Panc1 (cell line): ENCODE measurements at regions not wholly inside any gene's neighbourhood (a gene's known extent, or its start where the extent isn't known, plus 50 kb on each side); places are given as distances from the start of the nearest gene placed in this dataset.

Experiments used
- CTCF ChIP-seq: fragments of 450-650 bp; IDR thresholded peaks from 2 replicates; pipeline ENCODE4 v1.5.1; 2017; ENCODE audit warnings: mild to moderate bottlenecking
- SIN3A ChIP-seq: IDR thresholded peaks from 2 replicates; pipeline ENCODE4 v1.6.1; 2012; ENCODE audit warnings: low read depth, mild to moderate bottlenecking, low read length, moderate library complexity, borderline replicate concordance; ENCODE audit not compliant: insufficient read depth

GRCh38 chr13:95485518-95486144, 66.9 kb upstream of the CLDN10 start:
- TF ChIP-seq CTCF (no peak), SIN3A (no peak)
